MM.1S (cell line): ENCODE measurements at regions not wholly inside any gene's neighbourhood (a gene's known extent, or its start where the extent isn't known, plus 50 kb on each side); places are given as distances from the start of the nearest gene placed in this dataset.
"Not testable (repeated sequence)": the region's sequence is repeated elsewhere in the genome, so short reads cannot be mapped to it uniquely, and the experiment has no call there.

Source experiments
- DNase-seq: peaks from one replicate; pipeline ENCODE4 v3.0.0-alpha.2; 2015
- H2AFZ ChIP-seq: fragments of 300-600 bp; sonication (generic); 2 replicates; pipeline ENCODE4 v1.6.0; 2016; ENCODE audit warnings: antibody characterized with exemption, low read length
- H3F3A ChIP-seq: fragments of 300-600 bp; sonication (generic); 2 replicates; pipeline ENCODE4 v1.6.1; 2016; ENCODE audit warnings: mild to moderate bottlenecking, antibody characterized with exemption, low read length, moderate library complexity, mixed read lengths; ENCODE audit not compliant: insufficient read depth
- H3K27ac ChIP-seq: fragments of 300-600 bp; sonication (generic); 2 replicates; pipeline ENCODE4 v1.5.1; 2016; ENCODE audit warnings: mild to moderate bottlenecking, low read length
- H3K27me3 ChIP-seq: fragments of 300-600 bp; sonication (generic); replicated peaks from 2 replicates; pipeline ENCODE4 v1.6.0; 2016; ENCODE audit warnings: low read length; ENCODE audit not compliant: insufficient read depth
- H3K36me3 ChIP-seq: fragments of 300-600 bp; sonication (generic); replicated peaks from 2 replicates; pipeline ENCODE4 v1.6.1; 2016; ENCODE audit warnings: mild to moderate bottlenecking, low read length, mixed read lengths; ENCODE audit not compliant: insufficient read depth
- H3K4me1 ChIP-seq: fragments of 300-600 bp; sonication (generic); 2 replicates; pipeline ENCODE4 v1.6.1; 2016; ENCODE audit warnings: low read length, mixed read lengths
- H3K4me2 ChIP-seq: fragments of 300-600 bp; sonication (generic); 2 replicates; pipeline ENCODE4 v1.6.0; 2016; ENCODE audit warnings: low read depth, low read length
- H3K4me3 ChIP-seq: fragments of 300-600 bp; sonication (generic); 2 replicates; pipeline ENCODE4 v1.5.1; 2016; ENCODE audit warnings: low read length, mixed read lengths
- H3K79me2 ChIP-seq: fragments of 300-600 bp; sonication (generic); 2 replicates; pipeline ENCODE4 v1.6.1; 2016; ENCODE audit warnings: mixed run types, low read length, mixed read lengths
- H3K9ac ChIP-seq: fragments of 300-600 bp; sonication (generic); 2 replicates; pipeline ENCODE4 v1.6.1; 2016; ENCODE audit warnings: low read length, mixed read lengths
- H3K9me2 ChIP-seq: fragments of 300-600 bp; sonication (generic); replicated peaks from 2 replicates; pipeline ENCODE4 v1.6.1; 2016; ENCODE audit warnings: mild to moderate bottlenecking, low read length, mixed read lengths; ENCODE audit not compliant: insufficient read depth
- H3K9me3 ChIP-seq: fragments of 300-600 bp; sonication (generic); replicated peaks from 2 replicates; pipeline ENCODE4 v1.6.1; 2016; ENCODE audit warnings: mild to moderate bottlenecking, low read length, mixed read lengths; ENCODE audit not compliant: insufficient read depth
- H4K20me1 ChIP-seq: fragments of 300-600 bp; sonication (generic); 2 replicates; pipeline ENCODE4 v1.6.1; 2016; ENCODE audit warnings: mild to moderate bottlenecking, low read length, moderate library complexity, mixed read lengths; ENCODE audit not compliant: insufficient read depth
- CTCF ChIP-seq: fragments of 300-600 bp; sonication (generic); IDR thresholded peaks from 2 replicates; pipeline ENCODE4 v1.5.1; 2016; ENCODE audit warnings: antibody characterized with exemption, low read length, mixed read lengths
- EZH2 ChIP-seq: fragments of 300-600 bp; sonication (generic); optimal IDR thresholded peaks from 2 replicates; pipeline ENCODE3; 2017; ENCODE audit warnings: low read depth, mild to moderate bottlenecking, antibody characterized with exemption, low read length, mixed read lengths
- EZH2phosphoT487 ChIP-seq: fragments of 300-600 bp; sonication (generic); IDR thresholded peaks from 2 replicates; pipeline ENCODE4 v1.6.1; 2018; ENCODE audit warnings: antibody characterized with exemption, low read length

- Histone ChIP-seq H3K4me1 (no peaks in the 10 kb centered on the region), H3K9me2 (no peaks in the 10 kb centered on the region), H4K20me1 (no peaks in the 10 kb centered on the region), H3K27me3 (no peaks in the 10 kb centered on the region), H2AFZ (no peak overlapping the region), H3F3A (no peaks in the 10 kb centered on the region), H3K36me3 (no peaks in the 10 kb centered on the region), H3K27ac (no peak overlapping the region), H3K4me2 (no peak overlapping the region), H3K79me2 (no peaks in the 10 kb centered on the region), H3K9ac (no peak overlapping the region), H3K4me3 (no peak overlapping the region), H3K9me3 (no peaks in the 10 kb centered on the region)
- DNase-seq = no peak
- TF ChIP-seq EZH2phosphoT487 (no peak), CTCF (no peak), EZH2 (no peak)
Observed at GRCh38 chr14:58746261-58746660, 108.5 kb downstream of the DACT1 start.

- Histone ChIP-seq H3K27me3 (no peaks in the 10 kb centered on the region), H3K4me1 (no peaks in the 10 kb centered on the region), H3K4me2 (no peak overlapping the region), H3K9me2 (no peaks in the 10 kb centered on the region), H2AFZ (no peak overlapping the region), H3K9ac (no peak overlapping the region), H4K20me1 (no peaks in the 10 kb centered on the region), H3K36me3 (no peaks in the 10 kb centered on the region), H3F3A (no peaks in the 10 kb centered on the region), H3K4me3 (no peak overlapping the region), H3K9me3 (no peaks in the 10 kb centered on the region), H3K79me2 (no peaks in the 10 kb centered on the region), H3K27ac (no peak overlapping the region)
- DNase-seq = no peak
- no peak for TF ChIP-seq EZH2
- TF ChIP-seq EZH2phosphoT487 = no peak
- TF ChIP-seq CTCF = no peak
Observed at GRCh38 chr14:58746701-58747100, 108.9 kb downstream of the DACT1 start.

- no peaks in the 10 kb centered on the region for H3K4me1 ChIP-seq
- no peak overlapping the region for H3K4me2 ChIP-seq
Observed at GRCh38 chr14:58747181-58747580, 109.4 kb downstream of the DACT1 start.

GRCh38 chr14:58748251-58748650 lies 110.5 kb downstream of the DACT1 start:
- H3K9ac ChIP-seq, H2AFZ ChIP-seq, H3F3A ChIP-seq, H3K9me2 ChIP-seq, H3K27me3 ChIP-seq, H3K9me3 ChIP-seq, H3K27ac ChIP-seq, H3K4me3 ChIP-seq, H3K4me2 ChIP-seq, H3K79me2 ChIP-seq, H4K20me1 ChIP-seq, DNase-seq, H3K4me1 ChIP-seq, H3K36me3 ChIP-seq: not testable (repeated sequence)

More at GRCh38 chr14:58747181-58747580, 109.4 kb downstream of the DACT1 start:
- no peak for DNase-seq
- Histone ChIP-seq H3K9ac (no peak overlapping the region), H2AFZ (no peak overlapping the region), H3K9me3 (no peaks in the 10 kb centered on the region), H3K4me3 (no peak overlapping the region), H3K9me2 (no peaks in the 10 kb centered on the region), H3F3A (no peaks in the 10 kb centered on the region), H3K79me2 (no peaks in the 10 kb centered on the region), H3K27me3 (no peaks in the 10 kb centered on the region), H4K20me1 (no peaks in the 10 kb centered on the region), H3K36me3 (no peaks in the 10 kb centered on the region), H3K27ac (no peak overlapping the region)
- TF ChIP-seq EZH2phosphoT487 (no peak), CTCF (no peak), EZH2 (no peak)
